ENCODE measurements at regions not wholly inside any gene's neighbourhood (a gene's known extent, or its start where the extent isn't known, plus 50 kb on each side); places are given as distances from the start of the nearest gene placed in this dataset.

DNA sequence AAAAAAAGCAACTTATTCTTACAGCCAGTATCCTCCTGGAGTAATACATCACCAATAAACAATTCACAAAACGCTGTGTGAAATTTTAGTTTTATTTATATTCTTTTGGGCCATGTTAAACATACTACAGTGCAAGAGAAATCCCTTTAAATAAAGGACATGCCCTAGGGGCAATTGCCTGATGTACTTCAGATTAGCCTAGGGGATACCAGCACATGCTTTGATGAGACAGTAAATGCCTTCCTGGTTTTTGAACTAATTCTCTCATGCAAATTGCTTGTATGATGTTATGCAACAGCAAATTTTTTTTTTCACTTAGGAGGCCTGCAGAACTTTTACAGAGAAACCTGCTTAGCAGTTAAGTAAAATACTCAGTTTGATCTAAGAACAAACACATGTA is 711.9 kb upstream of the FRG1 start:
- TF ChIP-seq, protein P1, sequence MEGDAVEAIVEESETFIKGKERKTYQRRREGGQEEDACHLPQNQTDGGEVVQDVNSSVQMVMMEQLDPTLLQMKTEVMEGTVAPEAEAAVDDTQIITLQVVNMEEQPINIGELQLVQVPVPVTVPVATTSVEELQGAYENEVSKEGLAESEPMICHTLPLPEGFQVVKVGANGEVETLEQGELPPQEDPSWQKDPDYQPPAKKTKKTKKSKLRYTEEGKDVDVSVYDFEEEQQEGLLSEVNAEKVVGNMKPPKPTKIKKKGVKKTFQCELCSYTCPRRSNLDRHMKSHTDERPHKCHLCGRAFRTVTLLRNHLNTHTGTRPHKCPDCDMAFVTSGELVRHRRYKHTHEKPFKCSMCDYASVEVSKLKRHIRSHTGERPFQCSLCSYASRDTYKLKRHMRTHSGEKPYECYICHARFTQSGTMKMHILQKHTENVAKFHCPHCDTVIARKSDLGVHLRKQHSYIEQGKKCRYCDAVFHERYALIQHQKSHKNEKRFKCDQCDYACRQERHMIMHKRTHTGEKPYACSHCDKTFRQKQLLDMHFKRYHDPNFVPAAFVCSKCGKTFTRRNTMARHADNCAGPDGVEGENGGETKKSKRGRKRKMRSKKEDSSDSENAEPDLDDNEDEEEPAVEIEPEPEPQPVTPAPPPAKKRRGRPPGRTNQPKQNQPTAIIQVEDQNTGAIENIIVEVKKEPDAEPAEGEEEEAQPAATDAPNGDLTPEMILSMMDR (IDR thresholded peaks at IDR 0.05; ENCODE audit: low read depth, low read length) = no peak
- no peak for TF ChIP-seq EZH2phosphoT487 (IDR thresholded peaks at IDR 0.05; ENCODE audit: low read depth)
